GM18511 (cell line): ENCODE measurements at regions not wholly inside any gene's neighbourhood (a gene's known extent, or its start where the extent isn't known, plus 50 kb on each side); places are given as distances from the start of the nearest gene placed in this dataset.
"Not testable (repeated sequence)": the region's sequence is repeated elsewhere in the genome, so short reads cannot be mapped to it uniquely, and the experiment has no call there.

ENCODE experiments used
- ATAC-seq: cut with Tn5 transposase; IDR thresholded peaks from one replicate; pipeline ENCODE4 v1.9.1; 2021; ENCODE audit warnings: mild to moderate bottlenecking, moderate library complexity; ENCODE audit not compliant: unreplicated experiment

DNA sequence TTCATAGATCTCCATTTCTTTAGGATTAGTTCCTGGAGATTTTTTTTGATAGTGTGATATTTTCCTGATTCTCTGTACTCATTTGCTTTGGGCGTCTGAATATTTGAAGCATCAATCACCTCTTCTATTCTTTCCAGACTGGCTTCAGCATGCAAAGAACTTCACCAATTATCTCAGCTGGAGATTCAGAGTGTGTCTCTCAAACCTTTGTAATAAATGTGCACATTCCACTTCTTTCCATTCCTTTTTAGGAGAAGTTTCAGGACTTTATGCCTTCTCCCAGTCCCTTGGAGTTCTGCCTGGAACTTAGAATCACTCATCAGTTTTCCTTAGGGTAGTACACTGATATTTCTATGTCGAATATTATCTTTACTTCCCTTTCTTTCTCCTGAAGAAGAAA is 334.8 kb downstream of the TEX13C start:
- no peak for ATAC-seq

DNA sequence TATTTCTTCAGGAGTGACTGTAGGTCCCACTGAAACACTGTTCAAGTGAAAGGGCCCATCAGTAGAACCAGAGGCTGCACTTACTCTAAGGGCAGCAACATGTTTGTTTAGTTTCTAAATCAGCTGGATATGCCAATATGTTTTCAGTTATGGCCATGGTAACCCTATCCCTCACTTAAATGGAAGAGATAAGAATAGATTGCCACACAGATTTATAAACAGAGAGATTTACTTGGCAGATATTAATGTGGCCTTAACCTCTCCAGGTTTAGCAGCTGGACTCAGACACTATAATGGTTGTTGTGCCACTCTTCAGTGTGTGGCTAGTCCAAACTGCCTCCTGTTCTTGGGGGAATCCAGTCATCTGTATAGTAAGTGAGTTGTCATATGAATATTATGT is 354.1 kb downstream of the TEX13C start:
- no peak for ATAC-seq

DNA sequence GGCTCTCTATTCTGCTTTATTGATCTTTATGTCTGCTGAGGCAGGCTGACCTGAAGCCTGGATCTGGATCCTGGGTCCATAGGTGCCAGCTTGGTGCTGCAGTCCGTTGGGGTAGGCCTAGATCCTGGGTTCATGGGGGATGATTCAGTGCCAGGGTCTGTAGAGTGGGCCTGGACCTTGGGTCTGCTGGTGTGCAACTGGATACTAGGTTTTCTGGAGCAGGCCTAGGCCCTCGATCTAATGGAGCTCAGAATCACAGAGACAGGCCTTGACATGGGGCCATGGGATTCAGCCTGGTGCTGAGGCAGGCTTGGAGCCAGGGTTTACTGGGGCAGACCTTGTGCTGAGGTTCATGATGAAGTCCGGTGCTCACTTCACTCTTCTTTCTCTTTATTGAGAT is 358.6 kb downstream of the TEX13C start:
- ATAC-seq, result no peak

DNA sequence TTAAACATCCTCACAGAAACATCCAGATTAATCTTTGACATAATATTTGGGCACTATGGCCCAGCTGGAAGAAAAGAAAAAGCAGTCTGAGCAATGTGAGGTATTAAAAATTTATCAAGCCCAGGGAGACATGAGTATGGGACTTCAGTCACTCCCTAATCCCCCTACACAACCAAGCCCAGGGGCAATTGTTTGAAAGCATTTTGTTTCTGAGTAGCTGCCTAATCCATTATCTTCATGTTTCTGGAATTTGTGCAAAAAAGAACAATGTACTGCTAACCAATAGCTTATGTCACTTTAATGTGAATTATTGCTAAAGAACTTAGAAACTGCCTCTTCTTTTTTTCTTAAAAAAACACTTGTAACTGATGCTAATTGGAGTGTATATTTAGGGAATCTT is 360.7 kb downstream of the TEX13C start:
- ATAC-seq, result no peak

DNA sequence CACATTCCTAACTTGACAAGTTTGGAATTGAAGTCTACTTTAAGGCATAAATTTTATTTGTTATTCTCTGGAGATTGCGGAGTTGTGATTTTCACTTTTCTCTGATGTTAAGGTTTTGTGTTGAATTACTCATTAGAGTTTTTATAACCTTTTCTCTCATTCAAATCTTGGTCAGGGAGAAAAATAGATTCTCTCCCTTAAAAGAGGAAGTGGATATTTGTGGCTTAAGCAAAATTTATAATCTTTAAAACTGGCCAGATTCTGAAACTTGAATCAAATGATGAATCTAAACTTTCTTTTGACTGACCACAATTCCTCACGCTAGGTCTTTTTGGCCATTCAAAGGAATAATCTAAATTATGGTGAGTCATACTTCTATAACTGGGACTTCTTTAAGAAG is 361.4 kb downstream of the TEX13C start:
- ATAC-seq, result peak; percentile 46

DNA sequence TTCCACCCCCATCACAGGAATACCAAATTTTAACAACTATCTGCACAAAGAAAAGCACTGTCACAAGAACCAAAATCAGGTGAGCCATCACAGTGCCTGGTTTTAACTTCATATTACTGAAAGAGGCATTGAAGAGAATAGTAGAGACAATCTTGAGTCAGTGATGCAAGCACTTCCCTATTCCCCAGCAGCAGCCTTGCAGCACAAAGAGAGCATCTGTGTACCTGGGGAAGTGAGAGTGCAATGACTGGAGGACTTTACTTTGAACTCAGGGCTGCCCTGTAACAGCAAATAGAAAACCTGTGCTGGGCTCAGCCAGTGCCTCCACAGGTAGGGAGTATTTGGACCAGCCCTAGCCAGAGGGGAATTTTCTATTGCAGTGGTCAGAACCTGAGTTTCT is 361.8 kb downstream of the TEX13C start:
- peak; percentile 74 for ATAC-seq

DNA sequence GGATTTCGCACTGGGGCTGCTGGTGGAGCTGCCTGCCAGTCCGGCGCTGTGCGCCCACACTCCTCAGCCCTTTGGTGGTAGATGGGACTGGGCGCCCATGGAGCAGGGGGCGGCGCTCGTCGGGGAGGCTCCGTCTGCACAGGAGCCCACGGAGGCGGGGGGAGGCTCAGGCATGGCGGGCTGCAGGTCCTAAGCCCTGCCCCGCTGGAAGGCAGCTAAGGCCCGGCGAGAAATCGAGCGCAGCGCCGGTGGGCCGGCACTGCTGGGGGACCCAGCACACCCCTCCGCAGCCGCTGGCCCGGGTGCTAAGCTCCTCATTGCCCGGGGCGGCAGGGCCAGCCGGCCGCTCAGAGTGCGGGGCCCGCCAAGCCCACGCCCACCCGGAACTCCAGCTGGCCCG is 370.9 kb downstream of the TEX13C start:
- ATAC-seq, result not testable (repeated sequence)

DNA sequence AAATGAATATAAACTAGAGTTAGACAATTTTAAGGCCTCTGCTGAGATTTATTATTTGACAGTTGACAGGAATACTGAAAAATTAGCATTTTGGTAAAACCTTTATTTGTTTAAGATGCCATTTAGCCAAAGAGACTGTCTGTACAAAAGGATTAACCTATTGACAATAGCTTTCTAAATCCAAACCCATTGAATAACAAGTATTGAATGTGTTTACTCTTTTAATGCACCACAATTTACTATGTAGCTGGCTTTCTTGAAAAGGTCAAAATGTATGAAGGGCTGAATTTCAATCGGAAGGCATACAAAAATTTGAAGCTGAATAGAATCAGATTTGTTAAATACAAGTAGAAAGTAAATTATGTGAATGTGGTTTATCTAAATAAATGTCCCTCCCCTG is 374.5 kb downstream of the TEX13C start:
- no peak for ATAC-seq

DNA sequence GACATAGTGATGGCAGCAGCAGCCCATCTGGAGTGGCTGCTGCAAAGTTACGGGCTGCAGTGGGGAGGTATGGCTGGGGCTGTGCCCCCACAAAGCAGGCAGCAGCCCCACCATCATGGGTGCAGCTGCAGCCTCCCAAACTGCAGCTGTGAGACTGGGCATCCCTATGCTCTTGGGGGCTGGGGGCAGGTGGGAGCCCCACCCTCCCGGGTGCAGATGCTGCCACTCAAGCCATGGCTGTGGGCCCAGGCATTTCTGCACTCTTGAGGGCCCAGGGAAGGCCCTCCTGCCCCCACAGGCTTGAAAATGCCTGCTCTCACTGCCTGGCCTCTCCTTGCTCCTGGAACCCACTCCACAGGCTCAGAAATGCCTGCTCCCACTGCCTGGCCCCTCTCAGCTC is 389.4 kb downstream of the TEX13C start:
- ATAC-seq, result no peak

DNA sequence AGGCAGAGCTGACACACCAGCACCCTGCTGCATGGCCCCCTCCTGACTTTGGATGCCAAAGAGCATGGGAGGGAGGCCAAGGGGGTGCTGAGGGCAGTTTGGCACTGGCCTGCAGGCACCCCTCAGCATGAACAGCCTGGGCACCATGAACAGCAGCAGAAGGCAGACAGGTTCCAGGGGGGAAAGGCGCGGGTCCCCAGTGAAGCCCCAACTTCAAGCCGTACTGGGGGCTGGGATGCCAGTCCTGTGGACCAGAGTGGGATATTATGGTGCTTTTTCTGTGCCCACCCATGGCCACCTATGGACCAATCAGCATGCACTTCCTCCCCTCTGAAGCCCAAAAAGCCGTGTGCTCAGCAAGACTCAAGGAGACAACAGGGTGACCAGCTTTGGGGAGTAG is 389.9 kb downstream of the TEX13C start:
- no peak for ATAC-seq

DNA sequence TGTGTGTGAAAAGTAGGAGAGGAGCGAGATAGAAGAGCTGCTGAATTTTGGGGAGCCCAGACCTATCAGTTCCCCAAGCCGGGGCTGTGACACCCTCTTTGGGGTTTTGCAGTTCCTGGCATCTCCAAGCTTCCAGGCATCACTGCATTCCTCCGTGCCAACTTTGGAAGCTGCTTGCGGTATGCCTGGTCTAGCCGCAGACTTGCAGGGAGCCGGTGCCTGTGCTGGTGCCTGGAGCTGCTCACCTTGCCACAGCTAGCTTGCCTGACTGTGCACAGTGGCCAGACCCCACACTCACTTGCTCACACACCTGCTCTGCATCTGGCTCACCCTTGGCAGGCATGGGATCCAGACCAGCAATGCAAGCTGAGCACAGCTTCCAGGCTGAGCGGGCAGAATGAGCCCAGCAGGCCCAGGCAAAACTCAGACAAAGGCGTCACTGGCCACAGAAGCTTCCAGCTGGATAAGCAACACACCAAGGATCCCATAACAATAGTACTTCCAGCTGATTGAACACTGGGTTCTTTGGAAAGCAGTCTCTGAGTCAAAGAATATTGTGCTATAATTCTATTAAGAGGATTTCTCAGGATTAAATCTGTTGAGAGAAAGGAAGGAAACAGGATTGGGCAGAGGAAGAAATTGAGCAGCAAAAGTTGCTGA is 390.9 kb downstream of the TEX13C start:
- no peak for ATAC-seq

DNA sequence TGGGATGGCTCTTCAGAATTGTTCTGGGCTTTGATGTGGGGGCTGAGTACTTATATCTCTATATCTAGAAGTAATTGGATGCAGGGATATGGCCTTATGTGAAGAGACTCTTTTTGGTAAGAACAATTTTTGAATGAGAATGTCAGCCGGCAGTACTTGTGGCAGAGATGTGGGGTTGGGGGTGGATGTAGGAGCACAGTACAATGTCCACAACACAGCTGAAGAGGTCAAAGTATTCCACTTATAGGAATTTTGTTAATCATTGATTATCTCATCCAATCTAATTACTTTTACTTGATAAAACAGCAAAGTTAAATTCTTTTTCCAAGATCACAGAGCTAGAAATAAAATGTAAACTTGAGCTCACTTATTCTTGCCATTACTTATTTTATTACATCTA is 391.4 kb downstream of the TEX13C start:
- ATAC-seq, result no peak

DNA sequence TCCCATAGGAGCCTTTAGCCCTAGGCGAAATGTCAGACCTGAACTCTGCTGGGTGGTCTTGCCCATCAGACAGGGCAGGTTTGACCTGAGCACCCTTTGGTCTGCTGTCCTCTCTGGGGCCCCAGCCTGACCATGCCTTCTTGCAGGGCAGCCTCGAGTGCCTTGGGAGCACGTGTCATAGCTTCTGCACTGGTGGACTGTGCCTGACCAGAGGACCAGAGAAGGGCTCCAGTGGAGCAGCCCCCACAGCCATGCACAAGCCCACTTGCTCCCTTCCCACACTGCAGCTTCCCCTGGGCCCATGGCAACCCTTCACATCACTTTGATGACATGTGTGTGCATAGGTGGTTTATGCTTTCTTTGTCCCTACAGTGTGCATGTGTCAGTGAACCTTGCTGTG is 394.0 kb downstream of the TEX13C start:
- ATAC-seq, result no peak

DNA sequence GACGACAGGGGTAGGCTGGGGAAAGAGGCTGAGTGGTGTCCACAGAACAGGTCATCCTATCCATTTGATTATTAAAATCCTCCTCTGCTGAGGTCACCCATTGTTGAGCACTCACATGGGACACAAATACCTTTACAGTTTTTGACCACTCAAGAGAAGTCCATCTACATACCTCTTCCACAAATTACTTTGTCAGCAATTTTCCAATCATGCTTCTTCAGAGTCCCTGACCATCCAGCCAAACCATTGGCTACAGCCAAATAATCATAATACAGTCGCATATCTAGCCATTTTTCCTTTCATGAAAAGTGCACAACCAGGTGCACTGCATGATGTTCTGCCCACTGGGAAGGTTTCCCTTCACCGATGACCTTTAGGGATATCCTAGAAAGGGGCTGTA is 407.4 kb downstream of the TEX13C start:
- ATAC-seq, result no peak

DNA sequence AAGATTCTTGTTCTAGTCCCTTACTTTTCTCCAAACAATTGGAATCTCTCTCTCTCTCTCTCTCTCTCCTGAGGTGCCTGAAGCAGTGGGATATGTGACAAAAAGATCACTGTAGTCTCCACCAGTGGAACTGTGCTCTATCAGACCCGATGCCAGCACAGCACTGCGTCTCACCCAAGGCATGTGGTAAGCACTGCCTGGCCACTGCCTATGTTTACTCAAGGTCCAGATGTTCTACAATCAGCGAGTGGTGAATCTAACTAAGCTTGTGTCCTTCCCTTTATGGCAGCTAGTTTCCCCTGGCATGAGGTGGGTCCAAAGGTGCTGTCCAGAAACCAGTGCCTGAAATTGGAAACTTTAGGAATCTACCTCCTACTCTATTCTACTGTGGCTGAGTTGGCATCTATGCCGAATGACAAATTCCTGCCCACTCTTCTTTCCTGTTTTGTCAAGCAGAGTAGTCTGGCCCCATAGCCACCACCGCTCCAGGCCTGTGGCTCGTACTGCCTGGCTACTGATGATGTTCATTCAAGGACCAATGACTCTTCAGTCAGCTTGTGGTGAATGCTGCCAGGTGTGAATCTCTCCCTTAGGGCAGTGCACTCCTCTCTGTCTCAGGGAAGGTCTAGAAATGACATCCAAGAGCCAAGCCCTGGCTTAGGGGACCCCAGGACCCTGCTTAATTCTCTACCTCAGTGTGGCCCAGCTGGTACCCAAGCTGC is 416.5 kb downstream of the TEX13C start:
- ATAC-seq, result no peak

DNA sequence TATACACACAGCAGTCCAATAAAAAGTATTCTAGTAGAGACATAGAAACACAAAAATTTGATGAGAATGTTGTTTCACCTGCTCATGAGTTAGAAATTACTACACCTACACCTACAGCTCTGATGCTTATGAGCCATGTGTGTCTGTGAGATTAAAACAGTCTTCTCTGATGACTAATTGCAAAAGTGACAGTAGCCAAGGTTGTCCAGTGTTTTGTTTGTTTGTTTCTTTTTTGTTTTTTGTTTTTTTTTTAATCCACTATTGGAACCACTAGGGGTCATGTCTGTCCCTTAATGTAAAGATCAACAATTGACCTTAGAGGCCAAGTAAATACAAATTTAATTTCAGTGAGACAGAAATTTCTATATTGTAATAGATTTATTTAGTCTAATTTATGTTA is 423.1 kb downstream of the TEX13C start:
- no peak for ATAC-seq

DNA sequence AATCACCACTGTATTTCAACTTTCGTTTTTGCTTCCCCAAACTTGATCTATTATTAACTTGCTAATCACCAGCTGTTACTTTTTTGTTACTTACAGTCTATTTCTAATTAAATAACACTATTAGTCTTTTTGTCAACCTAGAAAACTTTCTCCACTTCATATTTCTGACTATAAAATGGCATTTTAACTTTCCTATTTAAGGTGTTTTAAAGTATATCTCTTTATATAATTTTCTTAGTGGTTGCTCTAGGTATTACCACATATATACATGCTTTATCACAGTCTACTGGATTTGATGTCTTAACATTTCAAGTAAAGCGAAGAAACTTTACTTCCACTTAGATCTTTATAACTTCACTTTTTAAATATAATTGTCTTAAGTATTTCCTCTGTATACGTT is 421.2 kb downstream of the DCAF12L2 start:
- no peak for ATAC-seq

DNA sequence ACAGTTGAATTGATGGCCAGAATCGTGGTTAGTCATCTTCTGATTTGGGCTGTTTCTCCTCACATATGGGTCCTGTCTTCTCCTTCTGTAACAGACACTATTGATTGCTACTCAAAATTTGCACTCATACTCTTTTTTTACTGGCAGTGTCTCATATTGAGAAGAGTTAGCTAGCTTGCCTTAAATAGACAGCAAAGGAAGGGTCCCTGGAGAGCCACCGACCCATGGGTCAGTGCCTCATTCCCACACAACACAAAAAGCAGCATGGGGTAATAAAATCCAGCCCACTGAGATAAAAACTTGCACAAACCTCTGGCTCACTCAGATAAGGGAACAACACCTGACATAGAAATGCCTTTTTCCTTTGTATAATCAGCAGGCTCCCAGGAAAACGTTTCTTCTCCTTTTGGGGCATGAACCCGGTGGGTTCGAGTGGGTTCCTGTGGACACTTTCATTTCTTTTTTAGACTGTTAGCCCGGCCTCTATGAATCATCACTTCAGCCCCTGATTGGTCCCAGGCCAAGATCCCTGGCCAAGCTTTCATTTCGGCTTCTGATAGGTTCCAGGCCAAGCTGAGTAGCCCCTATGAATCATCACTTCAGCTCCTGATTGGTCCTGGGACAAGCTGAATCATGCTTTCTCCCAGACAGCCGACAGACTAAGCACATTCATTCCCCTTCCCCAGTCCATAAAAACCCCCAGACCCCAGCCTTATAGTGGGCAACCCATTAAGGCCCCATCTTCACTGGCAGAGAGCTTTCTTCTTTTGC is 408.1 kb downstream of the DCAF12L2 start:
- ATAC-seq, result no peak

DNA sequence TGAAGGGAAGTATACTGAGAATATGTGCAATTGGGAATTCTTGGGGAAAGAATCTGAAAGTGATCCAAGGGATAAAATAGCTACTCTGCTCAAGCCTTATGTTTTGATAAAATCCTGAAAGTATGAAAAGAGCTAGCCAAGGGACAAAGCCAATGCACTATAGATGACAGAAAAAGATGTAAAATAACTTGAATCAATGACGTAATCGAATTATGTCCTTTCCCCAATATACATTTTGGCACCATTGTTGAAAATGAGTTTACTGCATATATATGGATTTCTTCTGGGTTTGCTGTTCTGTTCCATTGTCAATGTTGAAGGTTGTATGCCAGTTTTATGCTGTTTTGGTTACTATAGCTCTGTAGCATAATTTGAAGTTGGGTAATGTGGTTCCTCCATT is 407.3 kb downstream of the DCAF12L2 start:
- no peak for ATAC-seq

DNA sequence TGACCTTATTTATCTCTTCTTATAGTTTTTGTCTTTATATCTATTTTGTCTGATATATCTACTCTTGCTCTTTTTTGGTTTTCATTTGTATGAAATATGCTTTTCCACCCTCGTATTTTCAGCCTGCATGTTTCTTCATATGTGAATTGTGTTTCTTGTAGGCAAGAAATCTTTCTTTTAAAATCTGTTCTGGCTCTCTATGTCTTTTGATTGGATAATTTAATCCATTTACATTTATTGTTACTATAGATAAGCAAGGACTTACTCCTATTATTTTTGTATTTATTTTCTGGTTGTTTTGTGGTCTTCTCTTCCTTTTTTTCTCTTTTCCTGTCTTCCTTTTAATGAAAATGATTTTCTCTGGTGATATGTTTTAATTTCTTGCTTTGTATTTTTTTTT is 403.1 kb downstream of the DCAF12L2 start:
- ATAC-seq, result no peak

DNA sequence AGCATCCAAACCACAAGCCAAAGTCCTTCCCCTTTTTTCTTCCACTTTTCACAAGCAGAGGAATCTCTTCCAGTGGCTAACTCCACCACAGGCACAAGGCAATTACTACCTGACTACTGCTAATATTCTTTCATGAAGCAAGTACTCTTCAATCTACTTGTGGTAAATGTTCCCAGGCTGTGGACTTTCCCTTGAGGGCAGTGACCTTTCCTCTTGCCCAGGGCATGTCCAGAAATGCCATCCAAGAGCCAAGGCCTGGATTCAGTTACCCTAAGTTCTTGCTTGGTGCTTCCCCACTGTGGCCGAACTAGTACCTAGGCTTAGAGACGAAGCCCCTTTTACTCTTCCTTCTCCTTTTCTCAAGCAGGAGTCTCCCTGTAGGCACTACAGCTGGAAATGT is 400.7 kb downstream of the DCAF12L2 start:
- no peak for ATAC-seq

DNA sequence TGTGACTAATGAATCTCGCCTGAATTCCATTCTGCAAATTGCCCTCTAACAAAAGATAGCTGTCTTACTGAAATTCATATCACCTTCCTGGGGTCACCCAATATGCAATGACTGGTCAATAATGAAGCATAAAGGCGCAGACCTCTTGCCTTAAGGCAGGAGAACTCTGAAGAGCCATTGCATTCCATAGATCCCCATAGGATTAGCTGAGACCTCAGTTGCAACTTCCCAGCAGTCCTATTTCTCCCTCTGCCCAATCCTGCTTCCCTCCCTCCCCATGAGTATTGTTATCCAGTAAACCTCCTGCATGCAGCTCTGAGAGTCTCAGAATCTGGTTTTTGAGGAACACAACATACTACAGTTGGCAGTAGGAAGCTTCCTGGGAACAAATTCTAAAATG is 396.5 kb downstream of the DCAF12L2 start:
- no peak for ATAC-seq
